ENCODE measurements at regions not wholly inside any gene's neighbourhood (a gene's known extent, or its start where the extent isn't known, plus 50 kb on each side); places are given as distances from the start of the nearest gene placed in this dataset.

- no peak for DNase-seq (ENCODE audit: low spot score)
These were observed 289.9 kb upstream of the RASGRP1 start for GRCh38 chr15:38854506-38854905.

- no peak for DNase-seq (ENCODE audit: low spot score)
These were observed 293.2 kb upstream of the RASGRP1 start for GRCh38 chr15:38857814-38858213.

- DNase-seq (ENCODE audit: low spot score), result no peak
These were observed 295.0 kb upstream of the RASGRP1 start for GRCh38 chr15:38859574-38859973.

- DNase-seq (ENCODE audit: low spot score), result no peak
These were observed 295.6 kb upstream of the RASGRP1 start for GRCh38 chr15:38860253-38860652.

- no peak for DNase-seq (ENCODE audit: low spot score)
These were observed 296.1 kb upstream of the RASGRP1 start for GRCh38 chr15:38860674-38861073.

- no peak for DNase-seq (ENCODE audit: low spot score)
These were observed 296.5 kb upstream of the RASGRP1 start for GRCh38 chr15:38861108-38861507.

GRCh38 chr15:38862099-38862498 lies 297.5 kb upstream of the RASGRP1 start:
- no peak for DNase-seq (ENCODE audit: low spot score)

- no peak for DNase-seq (ENCODE audit: low spot score)
These were observed 298.8 kb upstream of the RASGRP1 start for GRCh38 chr15:38863381-38863780.

- peak; percentile 32 for DNase-seq (ENCODE audit: low spot score)
These were observed 299.5 kb upstream of the RASGRP1 start for GRCh38 chr15:38864122-38864521.

GRCh38 chr15:38864827-38865581 lies 300.4 kb upstream of the RASGRP1 start:
- DNase-seq (ENCODE audit: low spot score), result no peak

- no peak for DNase-seq (ENCODE audit: low spot score)
These were observed 302.9 kb upstream of the RASGRP1 start for GRCh38 chr15:38867556-38867955.

GRCh38 chr15:38868326-38869114 lies 303.9 kb upstream of the RASGRP1 start:
- DNase-seq (ENCODE audit: low spot score), result peak; percentile 52

- DNase-seq (ENCODE audit: low spot score), result no peak
These were observed 307.0 kb upstream of the RASGRP1 start for GRCh38 chr15:38871638-38872037.

GRCh38 chr15:38872732-38873131 lies 308.1 kb upstream of the RASGRP1 start:
- no peak for DNase-seq (ENCODE audit: low spot score)

GRCh38 chr15:38873158-38873557 lies 308.5 kb upstream of the RASGRP1 start:
- no peak for DNase-seq (ENCODE audit: low spot score)

- DNase-seq (ENCODE audit: low spot score), result no peak
These were observed 309.9 kb upstream of the RASGRP1 start for GRCh38 chr15:38874464-38874863.

GRCh38 chr15:38876211-38876610 lies 311.6 kb upstream of the RASGRP1 start:
- DNase-seq (ENCODE audit: low spot score), result no peak

- no peak for DNase-seq (ENCODE audit: low spot score)
These were observed 312.0 kb upstream of the RASGRP1 start for GRCh38 chr15:38876621-38877020.

- no peak for DNase-seq (ENCODE audit: low spot score)
These were observed 312.9 kb upstream of the RASGRP1 start for GRCh38 chr15:38877471-38877870.

- no peak for DNase-seq (ENCODE audit: low spot score)
These were observed 313.4 kb upstream of the RASGRP1 start for GRCh38 chr15:38878026-38878425.

GRCh38 chr15:38878926-38879325 lies 314.3 kb upstream of the RASGRP1 start:
- DNase-seq (ENCODE audit: low spot score), result no peak

- DNase-seq (ENCODE audit: low spot score), result no peak
These were observed 315.4 kb upstream of the RASGRP1 start for GRCh38 chr15:38879909-38880471.

- no peak for DNase-seq (ENCODE audit: low spot score)
These were observed 317.6 kb upstream of the RASGRP1 start for GRCh38 chr15:38882221-38882620.

All from HT-29 (cell line).